CD8-positive, alpha-beta memory T cell (primary cell): ENCODE measurements at regions not wholly inside any gene's neighbourhood (a gene's known extent, or its start where the extent isn't known, plus 50 kb on each side); places are given as distances from the start of the nearest gene placed in this dataset.

ENCODE experiments used
- CTCF ChIA-PET: fragments of 350-600 bp; sonication (Branson Sonifier 250); formaldehyde crosslinking; loops from one replicate; lab custom pipeline; 2021; ENCODE audit warnings: antibody characterized with exemption; lab: Charles Lee
- POLR2A ChIA-PET: fragments of 350-600 bp; sonication (Branson Sonifier 250); formaldehyde crosslinking; loops from one replicate; lab custom pipeline; 2021; ENCODE audit warnings: antibody characterized with exemption; lab: Charles Lee
- DNase-seq, 5 donors: peaks; one replicate each; pipeline versions ENCODE4 v3.0.0 to v3.0.0-alpha.2; 2020 to 2022; ENCODE audit warnings: mixed read lengths in 1 of 5
- H3K27ac ChIP-seq: one replicate; pipeline ENCODE4 v1.7.0; 2013; ENCODE audit warnings: low read depth, mild to moderate bottlenecking, low read length, moderate library complexity
- H3K27me3 ChIP-seq: 2 replicates; pipeline ENCODE4 v1.7.0; 2013; ENCODE audit warnings: low read length, mild to moderate bottlenecking; ENCODE audit not compliant: insufficient read depth, poor library complexity, severe bottlenecking
- H3K36me3 ChIP-seq: 2 replicates; pipeline ENCODE4 v1.7.0; 2013; ENCODE audit warnings: mild to moderate bottlenecking, low read length, moderate library complexity; ENCODE audit not compliant: insufficient read depth
- H3K4me1 ChIP-seq: 2 replicates; pipeline ENCODE4 v1.7.0; 2013; ENCODE audit warnings: mild to moderate bottlenecking, low read length, moderate library complexity; ENCODE audit not compliant: insufficient read depth
- H3K4me3 ChIP-seq: 2 replicates; pipeline ENCODE4 v1.7.0; 2013; ENCODE audit warnings: mild to moderate bottlenecking, low read length
- H3K9me3 ChIP-seq: 2 replicates; pipeline ENCODE4 v1.7.0; 2013; ENCODE audit warnings: mild to moderate bottlenecking, low read length
- H3K27ac Mint-ChIP-seq, 8 donors: one replicate each; pipeline ENCODE4 v1.8.0; 2020 to 2021; ENCODE audit warnings: mixed read lengths in 8 of 8, mild to moderate bottlenecking in 6 of 8, inconsistent platforms in 3 of 8, moderate library complexity in 3 of 8
- H3K27me3 Mint-ChIP-seq, 2 donors: one replicate each; pipeline ENCODE4 v1.8.0; 2020 to 2021; ENCODE audit warnings: mixed read lengths in 2 of 2, mild to moderate bottlenecking in 1 of 2, moderate library complexity in 1 of 2
- H3K36me3 Mint-ChIP-seq, 3 donors: one replicate each; pipeline ENCODE4 v1.8.0; 2020 to 2021; ENCODE audit warnings: mixed read lengths in 3 of 3, inconsistent platforms in 1 of 3, mild to moderate bottlenecking in 1 of 3
- H3K4me1 Mint-ChIP-seq, 3 donors: one replicate each; pipeline ENCODE4 v1.8.0; 2020 to 2021; ENCODE audit warnings: mixed read lengths in 3 of 3, inconsistent platforms in 1 of 3, mild to moderate bottlenecking in 1 of 3
- H3K4me3 Mint-ChIP-seq, 7 donors: one replicate each; pipeline ENCODE4 v1.8.0; 2020 to 2021; ENCODE audit warnings: mixed read lengths in 7 of 7, mild to moderate bottlenecking in 6 of 7, moderate library complexity in 4 of 7, inconsistent platforms in 2 of 7
- H3K9me3 Mint-ChIP-seq, 5 donors: one replicate each; pipeline ENCODE4 v1.8.0; 2020 to 2022; ENCODE audit warnings: mixed read lengths in 5 of 5, mild to moderate bottlenecking in 3 of 5, moderate library complexity in 2 of 5, inconsistent platforms in 1 of 5

- Histone ChIP-seq H3K4me1 (peaks cover 14% of the 10 kb centered on the region), H3K4me3 (no peak overlapping the region), H3K36me3 (no peaks in the 10 kb centered on the region), H3K9me3 (no peaks in the 10 kb centered on the region), H3K27ac (no peak overlapping the region), H3K27me3 (no peaks in the 10 kb centered on the region)
- H3K27ac Mint-ChIP-seq, result peak overlapping the region in 4 of 8 donors; percentile 4 to 85 (median 26)
- DNase-seq, result peak in 1 of 5 donors; percentile 9
- ChIA-PET CTCF (interaction anchor here (1.3 kb wide), 1 partner anchor 61 kb away, joined by 5 read pairs; no protein-coding TSS in a partner anchor), POLR2A (interaction anchor here (0.5 kb wide), 1 partner anchor 98 kb away, joined by 5 read pairs; no protein-coding TSS in a partner anchor)
- H3K4me1 Mint-ChIP-seq, result peaks cover 68 to 90% (median 70%) of the 10 kb centered on the region in 3 donors
- H3K4me3 Mint-ChIP-seq, result no peak overlapping the region
- H3K36me3 Mint-ChIP-seq, result peaks cover 25 to 29% (median 26%) of the 10 kb centered on the region in 3 donors
- H3K9me3 Mint-ChIP-seq, result peaks cover 0 to 6% (median 0%) of the 10 kb centered on the region in 5 donors
- no peaks in the 10 kb centered on the region for H3K27me3 Mint-ChIP-seq
These were observed 217.9 kb upstream of the ITGA4 start for GRCh38 chr2:181239201-181239799.

- peaks cover 18 to 35% (median 22%) of the 10 kb centered on the region in 3 donors for H3K36me3 Mint-ChIP-seq
These were observed 216.3 kb upstream of the ITGA4 start for GRCh38 chr2:181240844-181241243.

DNA sequence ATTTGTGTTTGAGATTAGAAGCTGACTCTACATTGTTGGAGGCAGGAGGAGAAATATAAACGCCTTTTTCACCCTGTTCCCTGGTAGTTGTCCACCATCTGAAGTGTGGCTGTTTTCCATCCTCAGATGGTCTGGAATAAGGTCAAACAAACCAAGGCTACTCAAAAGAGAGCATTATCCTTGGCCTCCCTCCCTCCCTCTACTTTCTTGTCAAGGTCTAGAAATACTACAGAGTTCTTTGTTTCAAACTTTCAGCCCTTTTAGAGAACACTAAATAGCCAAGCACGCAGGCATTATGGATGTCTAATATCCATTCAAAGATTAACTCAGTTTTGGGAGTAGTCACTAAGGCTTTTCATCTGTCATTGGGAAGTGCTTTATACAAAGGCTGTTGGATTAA, 215.8 kb upstream of the ITGA4 start:
- peak overlapping the region; percentile 4 to 82 (median 66) for H3K27ac Mint-ChIP-seq
- peaks cover 0 to 6% (median 0%) of the 10 kb centered on the region in 5 donors for H3K9me3 Mint-ChIP-seq
- peaks cover 18 to 34% (median 20%) of the 10 kb centered on the region in 3 donors for H3K36me3 Mint-ChIP-seq
- ChIA-PET POLR2A (no interaction called here), CTCF (no interaction called here)
- Histone ChIP-seq H3K4me1 (peaks cover 14% of the 10 kb centered on the region), H3K9me3 (no peaks in the 10 kb centered on the region), H3K27me3 (no peaks in the 10 kb centered on the region), H3K4me3 (no peak overlapping the region), H3K36me3 (no peaks in the 10 kb centered on the region), H3K27ac (no peak overlapping the region)
- peaks cover 58 to 80% (median 59%) of the 10 kb centered on the region in 3 donors for H3K4me1 Mint-ChIP-seq
- no peak for DNase-seq
- no peaks in the 10 kb centered on the region for H3K27me3 Mint-ChIP-seq
- H3K4me3 Mint-ChIP-seq, result peak overlapping the region in 3 of 7 donors; percentile 3 to 13 (median 12)

More at GRCh38 chr2:181240844-181241243, 216.3 kb upstream of the ITGA4 start:
- no peak overlapping the region for H3K27ac ChIP-seq
- Mint-ChIP-seq H3K9me3 (peaks cover 0 to 6% (median 0%) of the 10 kb centered on the region in 5 donors), H3K4me3 (no peak overlapping the region), H3K27me3 (no peaks in the 10 kb centered on the region), H3K4me1 (peaks cover 62 to 86% (median 63%) of the 10 kb centered on the region in 3 donors), H3K27ac (peak overlapping the region in 5 of 8 donors; percentile 4 to 84 (median 55))
- CTCF ChIA-PET, result interaction anchor here (0.9 to 1.3 kb wide), 2 partner anchors 13 to 62 kb away, joined by 3 to 5 read pairs; no protein-coding TSS in a partner anchor
- no peak overlapping the region for H3K4me3 ChIP-seq
- no peak for DNase-seq
- no peaks in the 10 kb centered on the region for H3K27me3 ChIP-seq
- peaks cover 14% of the 10 kb centered on the region for H3K4me1 ChIP-seq
- no peaks in the 10 kb centered on the region for H3K36me3 ChIP-seq
- no peaks in the 10 kb centered on the region for H3K9me3 ChIP-seq
- POLR2A ChIA-PET, result no interaction called here

DNA sequence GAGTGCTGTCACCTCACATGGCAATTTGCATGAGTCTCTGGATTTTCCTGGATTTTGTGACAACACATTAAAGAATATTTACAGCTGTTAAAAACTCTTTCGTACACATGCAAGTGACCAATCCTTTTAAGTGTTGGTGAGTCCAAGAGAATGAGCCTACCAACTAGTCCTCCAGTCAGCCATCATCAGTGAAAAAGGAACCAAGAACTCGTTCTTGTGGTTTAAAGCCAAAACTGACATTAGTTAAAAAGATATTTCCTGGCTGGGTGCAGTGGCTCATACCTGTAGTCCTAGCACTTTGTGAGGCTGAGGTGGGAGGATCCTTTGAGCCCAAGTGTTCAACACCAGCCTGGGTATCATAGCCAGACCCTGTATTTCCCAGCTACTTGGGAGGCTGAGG, 215.4 kb upstream of the ITGA4 start:
- H3K4me1 ChIP-seq, result peaks cover 14% of the 10 kb centered on the region
- no peaks in the 10 kb centered on the region for H3K36me3 ChIP-seq
- Mint-ChIP-seq H3K4me1 (peaks cover 54 to 76% (median 58%) of the 10 kb centered on the region in 3 donors), H3K27me3 (no peaks in the 10 kb centered on the region), H3K4me3 (peak overlapping the region in 3 of 7 donors; percentile 10 to 20 (median 13)), H3K27ac (peak overlapping the region in 7 of 8 donors; percentile 43 to 82 (median 77)), H3K9me3 (peaks cover 0 to 5% (median 0%) of the 10 kb centered on the region in 5 donors), H3K36me3 (peaks cover 17 to 31% (median 18%) of the 10 kb centered on the region in 3 donors)
- no peak for DNase-seq
- H3K4me3 ChIP-seq, result no peak overlapping the region
- POLR2A ChIA-PET, result no interaction called here
- no peaks in the 10 kb centered on the region for H3K9me3 ChIP-seq
- CTCF ChIA-PET, result no interaction called here
- H3K27me3 ChIP-seq, result no peaks in the 10 kb centered on the region
- H3K27ac ChIP-seq, result no peak overlapping the region

GRCh38 chr2:181242262-181242661, 214.9 kb upstream of the ITGA4 start:
- no peak overlapping the region for H3K4me3 ChIP-seq
- H3K27me3 ChIP-seq, result no peaks in the 10 kb centered on the region
- no peaks in the 10 kb centered on the region for H3K36me3 ChIP-seq
- Mint-ChIP-seq H3K27me3 (no peaks in the 10 kb centered on the region), H3K27ac (peak overlapping the region in 7 of 8 donors; percentile 21 to 81 (median 51)), H3K4me1 (peaks cover 49 to 75% (median 56%) of the 10 kb centered on the region in 3 donors), H3K4me3 (no peak overlapping the region), H3K36me3 (peaks cover 12 to 30% (median 15%) of the 10 kb centered on the region in 3 donors), H3K9me3 (peaks cover 0 to under 1% (median 0%) of the 10 kb centered on the region in 5 donors)
- no peaks in the 10 kb centered on the region for H3K9me3 ChIP-seq
- DNase-seq, result no peak
- POLR2A ChIA-PET, result no interaction called here
- CTCF ChIA-PET, result no interaction called here
- no peak overlapping the region for H3K27ac ChIP-seq
- H3K4me1 ChIP-seq, result peaks cover 14% of the 10 kb centered on the region

GRCh38 chr2:181243319-181243718, 213.9 kb upstream of the ITGA4 start:
- ChIA-PET CTCF (no interaction called here), POLR2A (no interaction called here)
- Mint-ChIP-seq H3K9me3 (no peaks in the 10 kb centered on the region), H3K27me3 (no peaks in the 10 kb centered on the region), H3K4me3 (no peak overlapping the region), H3K36me3 (peaks cover 11 to 31% (median 14%) of the 10 kb centered on the region in 3 donors), H3K27ac (no peak overlapping the region), H3K4me1 (peaks cover 42 to 77% (median 55%) of the 10 kb centered on the region in 3 donors)
- Histone ChIP-seq H3K4me1 (peaks cover 14% of the 10 kb centered on the region), H3K9me3 (no peaks in the 10 kb centered on the region), H3K4me3 (no peak overlapping the region), H3K27ac (no peak overlapping the region), H3K36me3 (no peaks in the 10 kb centered on the region), H3K27me3 (no peaks in the 10 kb centered on the region)
- DNase-seq, result no peak

GRCh38 chr2:181250691-181251090, 206.5 kb upstream of the ITGA4 start:
- H3K27ac ChIP-seq, result no peak overlapping the region
- Mint-ChIP-seq H3K27me3 (no peaks in the 10 kb centered on the region), H3K36me3 (peaks cover 14 to 47% (median 19%) of the 10 kb centered on the region in 3 donors), H3K4me3 (no peak overlapping the region), H3K9me3 (no peaks in the 10 kb centered on the region), H3K27ac (peak overlapping the region in 1 of 8 donors; percentile 26), H3K4me1 (peaks cover 18 to 63% (median 40%) of the 10 kb centered on the region in 3 donors)
- no peak overlapping the region for H3K4me3 ChIP-seq
- ChIA-PET CTCF (interaction anchor here (1.3 kb wide), 1 partner anchor 11 kb away, joined by 3 read pairs; no protein-coding TSS in a partner anchor), POLR2A (no interaction called here)
- peaks cover 5% of the 10 kb centered on the region for H3K4me1 ChIP-seq
- no peaks in the 10 kb centered on the region for H3K27me3 ChIP-seq
- H3K9me3 ChIP-seq, result no peaks in the 10 kb centered on the region
- H3K36me3 ChIP-seq, result no peaks in the 10 kb centered on the region
- no peak for DNase-seq
